ENCODE measurements at regions not wholly inside any gene's neighbourhood (a gene's known extent, or its start where the extent isn't known, plus 50 kb on each side); places are given as distances from the start of the nearest gene placed in this dataset.

- Histone ChIP-seq H3K27ac (ENCODE audit: low read depth, low read length) (no peak overlapping the region), H3K4me1 (ENCODE audit: control insufficient read depth in 1 of 2, insufficient read depth in 2 of 2, low read length in 2 of 2) (no peaks in the 10 kb centered on the region), H3K9ac (ENCODE audit: low read length) (no peak overlapping the region), H3K4me2 (ENCODE audit: low read length) (no peak overlapping the region), H3K27me3 (ENCODE audit: insufficient read depth, low read length) (no peaks in the 10 kb centered on the region), H2AFZ (ENCODE audit: low read depth, low read length, poor library complexity, severe bottlenecking) (no peak overlapping the region), H3K9me3 (ENCODE audit: control insufficient read depth in 1 of 2, insufficient read depth in 1 of 2, low read depth in 1 of 2, low read length in 2 of 2) (no peaks in the 10 kb centered on the region), H3K36me3 (ENCODE audit: control insufficient read depth in 1 of 2, insufficient read depth in 2 of 2, low read length in 2 of 2) (no peaks in the 10 kb centered on the region), H3K9me2 (ENCODE audit: insufficient read depth) (no peaks in the 10 kb centered on the region), H4K20me1 (ENCODE audit: insufficient read depth) (no peaks in the 10 kb centered on the region), H3K4me3 (replicated peaks in 1 of 2; ENCODE audit: low read depth in 1 of 2, low read length in 2 of 2) (no peak overlapping the region), H3K79me2 (ENCODE audit: insufficient read depth, low read length) (no peaks in the 10 kb centered on the region)
- DNase-seq (ENCODE audit: low read depth, low spot score) (no peak), ATAC-seq (no peak)
- intact Hi-C loops (cut with micrococcal nuclease), result no loop called here
- POLR2A ChIA-PET, result no interaction called here
- no peak for TF ChIP-seq POLR2A (IDR thresholded peaks at IDR 0.05; ENCODE audit: borderline replicate concordance, extremely low read depth, insufficient read depth, insufficient read length)
- no peak for TF ChIP-seq FOSL1 (IDR thresholded peaks at IDR 0.05; ENCODE audit: low read depth)
- TF ChIP-seq, protein P1, sequence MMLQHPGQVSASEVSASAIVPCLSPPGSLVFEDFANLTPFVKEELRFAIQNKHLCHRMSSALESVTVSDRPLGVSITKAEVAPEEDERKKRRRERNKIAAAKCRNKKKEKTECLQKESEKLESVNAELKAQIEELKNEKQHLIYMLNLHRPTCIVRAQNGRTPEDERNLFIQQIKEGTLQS (IDR thresholded peaks at IDR 0.05), result no peak
- TF ChIP-seq EZH2 (IDR thresholded peaks at IDR 0.05), result no peak
- TF ChIP-seq REST (IDR thresholded peaks at IDR 0.05; ENCODE audit: low read depth), result no peak
- no peak for TF ChIP-seq RAD21 (IDR thresholded peaks at IDR 0.05; ENCODE audit: low read depth)
- TF ChIP-seq SRF (IDR thresholded peaks at IDR 0.05; ENCODE audit: low read depth), result no peak
- no peak for TF ChIP-seq TCF7L2 (IDR thresholded peaks at IDR 0.05; ENCODE audit: borderline replicate concordance, extremely low read depth, insufficient read depth, insufficient read length)
- no peak for TF ChIP-seq EZH2phosphoT487 (IDR thresholded peaks at IDR 0.05; ENCODE audit: borderline replicate concordance)
- TF ChIP-seq ZNF274 (IDR thresholded peaks at IDR 0.05; ENCODE audit: low read depth, low read length), result no peak
- no peak for TF ChIP-seq POLR2AphosphoS5 (IDR thresholded peaks at IDR 0.05; ENCODE audit: low read depth, low read length)
- no peak for TF ChIP-seq CBX3 (IDR thresholded peaks at IDR 0.05; ENCODE audit: low read depth)
- TF ChIP-seq ELF1 (IDR thresholded peaks at IDR 0.05; ENCODE audit: borderline replicate concordance, low read depth), result no peak
- no peak for TF ChIP-seq CEBPB (IDR thresholded peaks at IDR 0.05; ENCODE audit: low read depth)
- no peak for TF ChIP-seq ZFX (IDR thresholded peaks at IDR 0.05)
- no peak for TF ChIP-seq JUND (IDR thresholded peaks at IDR 0.05)
- TF ChIP-seq YY1 (IDR thresholded peaks at IDR 0.05; ENCODE audit: extremely low read depth, insufficient replicate concordance, low read depth, low read length), result no peak
- no peak for TF ChIP-seq CTCF (IDR thresholded peaks at IDR 0.05 in 2 of 3, conservative IDR thresholded peaks at IDR 0.05 in 1 of 3; ENCODE audit: borderline replicate concordance in 1 of 3, insufficient read depth in 1 of 3, low read depth in 2 of 3, low read length in 2 of 3)
- TF ChIP-seq SIN3A (IDR thresholded peaks at IDR 0.05; ENCODE audit: low read depth), result no peak
- CTCF ChIA-PET, result interaction anchor here (2.5 kb wide), 1 partner anchor 13 kb away, joined by 5 read pairs; no protein-coding TSS in a partner anchor
- BruUV-seq (replicated peaks), result no TSS peak
- RAD21 ChIA-PET (ENCODE audit: low non-redundant PET in 1 of 2, low total read pairs in 2 of 2, uncharacterized antibody in 2 of 2, unreplicated experiment in 2 of 2), result no interaction called here
Observed at GRCh38 chr3:157585386-157585785, 82.2 kb upstream of the VEPH1 start.
